ENCODE measurements at regions not wholly inside any gene's neighbourhood (a gene's known extent, or its start where the extent isn't known, plus 50 kb on each side); places are given as distances from the start of the nearest gene placed in this dataset.

GRCh38 chr12:73951956-73952703 is 585.5 kb upstream of the ATXN7L3B start:
- TF ChIP-seq CTCF (IDR thresholded peaks at IDR 0.05; ENCODE audit: low read depth, low read length, poor library complexity, severe bottlenecking): no peak
- no peak for TF ChIP-seq EZH2phosphoT487 (IDR thresholded peaks at IDR 0.05; ENCODE audit: borderline replicate concordance, low read length)

Data from DOHH2 (cell line).